Stimulated activated memory B cell treated with anti-CD40 and anti-IgM and Interleukin-4, amounts not matched to agents 10 μg/mL and 1 μg/mL and 100 μg/mL, for 72 hours (primary cell): ENCODE measurements at regions not wholly inside any gene's neighbourhood (a gene's known extent, or its start where the extent isn't known, plus 50 kb on each side); places are given as distances from the start of the nearest gene placed in this dataset.

Source experiments
- ATAC-seq: fragments of 150-1000 bp; cut with Tn5 transposase; 2 replicates; pipeline ENCODE4 v1.10.0; 2021
- H3K27ac Mint-ChIP-seq: one replicate; pipeline ENCODE4 v1.8.0; 2022; ENCODE audit warnings: mild to moderate bottlenecking, mixed read lengths
- H3K27me3 Mint-ChIP-seq: one replicate; pipeline ENCODE4 v1.8.0; 2022; ENCODE audit warnings: mixed read lengths
- H3K36me3 Mint-ChIP-seq: one replicate; pipeline ENCODE4 v1.8.0; 2022; ENCODE audit warnings: mixed read lengths
- H3K4me1 Mint-ChIP-seq: one replicate; pipeline ENCODE4 v1.8.0; 2022; ENCODE audit warnings: mixed read lengths
- H3K4me3 Mint-ChIP-seq: one replicate; pipeline ENCODE4 v1.8.0; 2022; ENCODE audit warnings: mild to moderate bottlenecking, moderate library complexity, mixed read lengths
- H3K9me3 Mint-ChIP-seq: one replicate; pipeline ENCODE4 v1.8.0; 2022; ENCODE audit warnings: mixed read lengths

DNA sequence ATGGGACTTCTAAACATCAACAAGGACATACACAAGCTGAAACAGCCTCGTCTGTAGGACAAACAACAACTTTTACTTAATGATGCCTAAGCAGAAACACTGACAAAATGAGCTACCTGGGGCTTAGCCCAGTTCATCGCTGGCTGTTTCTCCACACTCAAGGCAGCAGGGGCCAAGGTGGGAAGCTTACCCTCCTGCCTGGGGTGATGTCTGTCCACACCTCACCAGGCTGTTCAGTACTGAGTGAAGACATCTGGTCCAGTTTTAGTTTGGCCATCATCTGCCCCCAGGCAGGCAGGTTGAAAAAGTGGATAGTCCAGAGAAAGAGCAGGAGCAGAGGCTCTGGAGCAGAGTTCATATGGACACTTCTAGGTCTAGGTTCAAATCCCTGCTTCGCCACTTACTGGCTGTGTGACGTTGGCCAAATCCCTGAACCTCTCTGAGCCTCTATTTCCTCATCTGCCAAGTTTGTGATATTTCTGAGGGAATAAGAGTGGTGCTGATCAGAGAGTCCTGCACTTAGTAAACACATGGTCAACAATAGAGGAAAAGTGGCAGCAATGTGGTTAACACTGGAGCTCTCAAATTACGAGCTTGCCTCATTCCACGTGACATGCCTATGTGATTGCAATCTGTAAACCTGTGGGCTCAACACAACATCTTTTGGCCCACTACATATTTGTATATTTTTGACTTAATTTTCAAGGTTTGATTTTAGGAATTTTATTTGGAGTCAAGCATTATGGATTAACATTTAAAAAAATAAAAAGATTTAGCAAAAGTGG, 720.1 kb upstream of the TMEM132C start:
- Mint-ChIP-seq H3K36me3 (no peaks in the 10 kb centered on the region), H3K4me3 (no peak overlapping the region), H3K27me3 (no peaks in the 10 kb centered on the region), H3K9me3 (no peaks in the 10 kb centered on the region), H3K27ac (no peak overlapping the region), H3K4me1 (no peaks in the 10 kb centered on the region)
- no peak for ATAC-seq

DNA sequence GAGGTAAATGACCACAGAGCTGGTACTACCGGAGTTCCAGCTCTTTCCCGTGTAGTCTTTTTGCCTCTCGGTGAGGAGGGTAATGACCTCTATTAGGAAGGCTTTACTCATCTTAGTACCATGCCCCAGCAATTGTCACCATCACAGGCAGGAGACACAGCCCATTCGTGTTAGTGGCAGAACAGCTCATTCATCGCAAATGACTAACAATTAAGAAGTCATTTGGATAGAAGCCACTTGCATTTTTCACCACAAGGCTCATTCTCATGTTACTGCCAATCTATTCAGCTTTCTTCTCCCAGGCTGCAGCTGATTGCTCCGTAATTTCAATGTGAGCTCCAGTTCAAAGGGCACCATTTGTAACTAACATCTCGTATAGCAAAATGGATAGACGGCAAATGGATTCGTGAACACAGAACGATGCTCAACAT, 718.8 kb upstream of the TMEM132C start:
- Mint-ChIP-seq H3K9me3 (peaks cover 3% of the 10 kb centered on the region), H3K36me3 (no peaks in the 10 kb centered on the region), H3K4me3 (no peak overlapping the region), H3K27me3 (no peaks in the 10 kb centered on the region), H3K27ac (no peak overlapping the region), H3K4me1 (no peaks in the 10 kb centered on the region)
- no peak for ATAC-seq

DNA sequence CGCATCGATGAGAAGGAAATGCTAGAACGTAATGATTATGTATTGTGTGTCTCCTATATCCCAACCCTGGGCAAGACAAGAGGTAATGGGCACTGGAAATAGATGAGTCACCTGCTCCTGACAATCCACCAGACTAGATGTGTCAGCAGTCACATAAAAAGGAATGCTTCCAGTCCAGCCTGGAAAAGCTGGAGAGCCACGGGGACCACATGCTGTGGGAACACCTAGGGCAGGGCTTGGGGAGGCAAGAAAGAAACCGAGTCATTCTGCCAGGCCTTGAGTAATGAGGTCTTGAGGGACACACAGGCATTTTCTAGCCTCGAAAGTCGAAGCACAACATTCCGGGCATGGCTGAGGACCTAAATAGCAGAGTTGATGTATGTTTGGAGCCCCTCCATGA, 716.7 kb upstream of the TMEM132C start:
- Mint-ChIP-seq H3K27me3 (no peaks in the 10 kb centered on the region), H3K36me3 (no peaks in the 10 kb centered on the region), H3K27ac (no peak overlapping the region), H3K4me1 (no peaks in the 10 kb centered on the region), H3K9me3 (peaks cover 3% of the 10 kb centered on the region), H3K4me3 (no peak overlapping the region)
- ATAC-seq, result no peak

DNA sequence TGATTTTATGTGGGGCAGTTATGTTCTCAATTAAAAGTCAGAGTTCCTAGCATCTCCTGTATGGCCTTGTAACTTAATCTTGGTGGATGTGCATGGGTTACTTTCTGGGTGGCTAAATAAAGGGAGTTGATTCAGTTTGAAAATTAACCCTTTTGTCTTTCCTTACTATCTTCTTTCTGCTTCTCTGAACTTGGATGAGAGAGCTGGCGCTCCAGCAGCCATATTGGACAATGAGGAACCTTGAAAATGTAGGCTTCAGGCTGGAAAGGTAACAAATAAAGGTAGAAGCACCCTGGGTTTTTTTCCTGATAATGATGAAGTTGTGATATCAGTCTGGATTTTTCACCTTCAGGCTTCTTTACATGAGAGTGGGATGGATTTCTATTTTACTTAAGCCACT, 714.1 kb upstream of the TMEM132C start:
- Mint-ChIP-seq H3K9me3 (peaks cover 3% of the 10 kb centered on the region), H3K27ac (no peak overlapping the region), H3K4me1 (no peaks in the 10 kb centered on the region), H3K4me3 (no peak overlapping the region), H3K27me3 (no peaks in the 10 kb centered on the region), H3K36me3 (no peaks in the 10 kb centered on the region)
- ATAC-seq, result no peak

DNA sequence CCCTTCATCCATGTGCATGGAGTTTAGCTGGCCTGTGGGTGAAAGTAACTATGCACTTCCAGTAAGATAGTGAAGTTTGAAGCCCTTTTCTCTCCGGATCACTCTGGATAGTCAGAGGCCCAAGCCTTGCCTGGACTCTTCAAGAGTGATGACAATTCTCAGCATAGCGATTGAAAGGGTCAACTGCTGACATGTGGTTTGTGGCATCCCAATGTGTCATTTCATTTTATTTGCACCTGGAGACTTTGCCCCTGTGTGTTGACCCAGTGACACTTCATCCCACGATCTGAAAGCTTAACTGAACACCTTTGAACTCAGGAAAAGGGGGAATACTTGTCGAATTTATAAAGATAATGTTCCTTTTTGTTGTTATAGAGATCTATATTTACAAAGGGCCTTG, 711.9 kb upstream of the TMEM132C start:
- Mint-ChIP-seq H3K27ac (no peak overlapping the region), H3K4me1 (no peaks in the 10 kb centered on the region), H3K9me3 (peaks cover 3% of the 10 kb centered on the region), H3K36me3 (no peaks in the 10 kb centered on the region), H3K27me3 (no peaks in the 10 kb centered on the region), H3K4me3 (no peak overlapping the region)
- no peak for ATAC-seq

DNA sequence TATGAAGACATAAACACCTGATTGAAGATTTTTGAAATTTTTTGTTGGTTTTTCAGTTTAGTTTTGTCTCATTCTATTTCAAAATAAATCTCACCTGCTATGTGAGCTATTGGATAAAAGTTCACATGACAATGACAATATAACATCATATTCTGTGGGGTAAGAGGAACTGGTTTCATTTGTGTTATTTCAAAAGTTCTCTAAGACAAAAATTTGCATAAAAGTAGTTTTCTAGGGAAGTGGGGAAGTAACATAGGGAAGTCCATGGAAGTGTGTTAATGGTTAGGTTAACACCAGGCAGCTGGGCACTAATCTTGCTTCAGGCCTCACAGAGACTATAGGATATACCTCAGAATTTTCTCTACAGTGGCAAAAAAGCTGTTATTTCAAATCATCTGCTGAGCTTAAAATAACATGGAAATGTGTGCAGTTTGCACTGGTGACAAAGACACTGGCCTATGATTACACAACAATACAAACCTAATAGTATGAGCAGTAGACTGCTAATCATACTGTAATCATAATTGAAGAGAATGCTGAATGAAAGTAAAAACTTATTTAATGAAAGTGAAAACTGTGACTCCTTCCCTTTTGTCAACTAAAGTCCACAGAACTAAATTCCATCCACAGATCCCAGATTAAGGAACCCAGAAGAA, 710.6 kb upstream of the TMEM132C start:
- Mint-ChIP-seq H3K9me3 (peaks cover 3% of the 10 kb centered on the region), H3K36me3 (no peaks in the 10 kb centered on the region), H3K27me3 (no peaks in the 10 kb centered on the region), H3K27ac (no peak overlapping the region), H3K4me3 (no peak overlapping the region), H3K4me1 (no peaks in the 10 kb centered on the region)
- ATAC-seq, result no peak

DNA sequence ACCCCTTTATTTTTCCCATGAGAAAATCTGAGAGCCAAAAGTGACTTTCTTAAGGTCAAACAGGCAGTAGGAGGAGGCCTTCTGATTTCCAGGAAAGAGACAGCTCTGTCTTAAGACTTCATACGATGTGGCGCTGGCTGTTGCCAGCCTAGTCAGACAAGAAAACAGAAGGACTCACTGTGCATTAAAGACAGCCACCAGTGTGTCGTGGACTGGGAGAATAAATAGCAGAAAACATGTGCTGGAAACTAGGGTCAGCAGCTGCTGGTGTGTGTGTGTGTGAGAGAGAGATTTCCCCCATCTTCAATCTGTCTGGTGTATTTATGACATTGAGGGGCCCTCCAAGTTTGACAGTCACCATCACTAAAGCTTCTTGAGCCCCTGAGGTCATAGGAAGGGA, 708.6 kb upstream of the TMEM132C start:
- Mint-ChIP-seq H3K36me3 (no peaks in the 10 kb centered on the region), H3K4me1 (no peaks in the 10 kb centered on the region), H3K27ac (no peak overlapping the region), H3K27me3 (no peaks in the 10 kb centered on the region), H3K9me3 (no peaks in the 10 kb centered on the region), H3K4me3 (no peak overlapping the region)
- ATAC-seq, result no peak

DNA sequence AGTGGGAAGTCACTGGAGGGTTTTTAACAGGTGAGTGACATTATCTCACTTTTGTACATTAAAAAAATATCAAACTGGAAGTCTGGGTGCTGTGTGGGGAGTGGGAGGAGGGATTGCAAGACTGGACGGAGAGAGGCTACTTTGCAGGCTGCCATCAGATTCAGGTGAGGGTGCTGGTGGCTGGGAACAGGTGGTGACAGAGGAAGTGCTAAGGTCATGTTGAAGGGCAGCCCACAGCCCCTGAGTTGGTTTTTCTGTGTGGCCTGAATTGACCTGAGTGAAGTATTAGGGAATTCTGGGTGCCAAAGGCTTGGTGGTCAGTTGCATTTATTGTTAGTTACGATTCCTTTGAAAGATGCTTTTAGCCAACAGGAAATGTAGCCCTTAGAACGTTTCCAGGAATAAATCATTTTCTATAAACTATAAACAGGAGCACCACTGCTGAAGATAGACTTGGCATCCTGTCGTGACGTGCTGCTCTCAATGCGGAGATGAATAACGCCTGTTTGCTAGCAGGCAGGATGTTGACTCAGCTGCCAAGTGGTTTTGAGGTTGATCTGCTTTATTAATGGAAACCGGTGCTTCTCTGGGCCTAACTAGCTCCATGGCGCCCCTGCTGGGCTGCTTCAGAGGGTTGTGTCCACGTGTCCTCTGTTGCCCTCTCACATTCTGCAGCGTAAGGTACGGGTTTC, 707.5 kb upstream of the TMEM132C start:
- H3K9me3 Mint-ChIP-seq, result no peaks in the 10 kb centered on the region
- no peaks in the 10 kb centered on the region for H3K36me3 Mint-ChIP-seq
- H3K4me3 Mint-ChIP-seq, result no peak overlapping the region
- H3K27me3 Mint-ChIP-seq, result no peaks in the 10 kb centered on the region
- no peaks in the 10 kb centered on the region for H3K4me1 Mint-ChIP-seq
- ATAC-seq, result no peak
- H3K27ac Mint-ChIP-seq, result no peak overlapping the region

DNA sequence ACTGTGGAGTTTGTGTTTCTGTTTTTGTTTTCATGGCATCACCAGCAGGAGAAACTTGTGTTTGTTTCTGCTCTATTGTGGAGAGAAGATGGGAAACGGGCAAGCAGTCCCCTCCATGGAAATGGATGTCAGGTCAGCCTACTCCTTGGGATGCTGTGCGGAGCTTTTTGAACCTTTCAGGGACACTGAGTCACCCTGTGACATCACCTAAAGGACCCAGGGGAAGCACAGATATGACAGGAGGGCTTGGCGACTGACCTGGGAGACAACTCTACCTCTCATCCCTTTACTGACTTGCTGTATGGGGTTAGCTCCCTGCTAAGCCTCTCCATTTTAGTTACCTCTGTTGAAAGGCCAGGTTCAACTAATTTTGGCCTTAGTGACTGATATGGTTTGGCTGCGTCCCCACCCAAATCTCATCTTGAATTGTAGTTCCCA, 706.9 kb upstream of the TMEM132C start:
- no peaks in the 10 kb centered on the region for H3K36me3 Mint-ChIP-seq
- no peaks in the 10 kb centered on the region for H3K27me3 Mint-ChIP-seq
- ATAC-seq, result no peak
- no peak overlapping the region for H3K27ac Mint-ChIP-seq
- peaks cover 3% of the 10 kb centered on the region for H3K9me3 Mint-ChIP-seq
- no peaks in the 10 kb centered on the region for H3K4me1 Mint-ChIP-seq
- H3K4me3 Mint-ChIP-seq, result no peak overlapping the region

DNA sequence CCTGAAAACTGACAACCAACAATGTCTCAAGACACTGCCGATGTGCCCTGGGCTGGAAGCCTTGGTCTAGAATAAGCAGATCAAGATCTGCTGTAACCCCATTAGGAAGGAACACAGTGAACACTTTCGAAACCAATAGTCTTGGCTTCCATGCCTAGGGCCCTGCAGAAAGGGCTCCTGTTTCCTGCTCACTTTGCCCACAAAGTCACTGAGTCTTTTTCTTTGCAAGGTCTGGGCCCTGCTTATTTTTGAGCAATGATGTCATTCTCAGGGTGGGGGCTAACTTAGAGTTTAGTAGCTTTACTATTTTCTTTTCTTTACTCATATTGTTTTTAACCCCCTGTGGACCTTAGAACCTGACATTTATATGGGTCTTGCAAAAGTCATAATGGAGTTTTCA, 704.2 kb upstream of the TMEM132C start:
- Mint-ChIP-seq H3K27me3 (no peaks in the 10 kb centered on the region), H3K36me3 (no peaks in the 10 kb centered on the region), H3K9me3 (peaks cover 5% of the 10 kb centered on the region), H3K27ac (no peak overlapping the region), H3K4me1 (no peaks in the 10 kb centered on the region), H3K4me3 (no peak overlapping the region)
- no peak for ATAC-seq

DNA sequence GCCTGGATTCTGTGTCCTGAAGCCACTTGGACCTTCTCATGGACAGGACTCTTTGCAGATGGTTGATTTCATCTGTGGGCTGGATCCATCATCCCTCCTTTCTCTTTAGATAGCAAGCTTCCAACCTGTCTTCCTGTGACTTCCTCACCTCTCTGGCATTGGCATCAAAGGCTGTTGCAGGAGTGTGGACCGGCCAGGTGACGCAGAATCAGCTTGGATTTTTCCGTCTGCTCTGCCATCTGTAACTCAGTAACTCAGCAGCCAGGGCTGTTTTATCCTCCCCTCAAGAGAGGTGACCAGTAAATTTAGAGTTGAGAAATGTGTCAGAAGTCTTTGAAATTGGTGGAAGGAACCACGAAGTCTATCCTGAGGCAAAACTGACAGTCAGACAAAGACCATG, 701.7 kb upstream of the TMEM132C start:
- ATAC-seq, result no peak
- no peaks in the 10 kb centered on the region for H3K27me3 Mint-ChIP-seq
- no peak overlapping the region for H3K27ac Mint-ChIP-seq
- no peaks in the 10 kb centered on the region for H3K4me1 Mint-ChIP-seq
- no peak overlapping the region for H3K4me3 Mint-ChIP-seq
- H3K9me3 Mint-ChIP-seq, result peaks cover 18% of the 10 kb centered on the region
- no peaks in the 10 kb centered on the region for H3K36me3 Mint-ChIP-seq

DNA sequence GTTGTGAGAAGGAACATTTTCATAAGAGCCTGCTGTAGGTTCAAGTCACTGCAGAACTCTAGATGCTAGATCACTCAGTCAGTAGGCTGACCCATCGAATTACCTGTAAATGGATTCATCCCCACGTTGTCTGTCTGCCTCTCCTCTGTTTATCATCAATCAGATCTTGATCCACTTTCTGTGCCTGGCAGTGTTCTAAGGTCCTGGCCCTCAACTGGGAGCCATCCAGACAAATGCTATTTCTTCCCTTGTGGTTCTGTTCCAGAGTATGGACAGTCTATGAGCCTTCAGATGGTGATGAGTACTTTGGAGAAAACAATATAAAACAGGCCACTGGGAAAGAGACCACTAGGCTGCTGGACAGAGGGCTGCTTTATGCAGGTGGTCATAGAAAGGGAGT, 699.4 kb upstream of the TMEM132C start:
- no peak for ATAC-seq
- Mint-ChIP-seq H3K4me1 (no peaks in the 10 kb centered on the region), H3K36me3 (no peaks in the 10 kb centered on the region), H3K27me3 (no peaks in the 10 kb centered on the region), H3K27ac (no peak overlapping the region), H3K9me3 (peaks cover 21% of the 10 kb centered on the region), H3K4me3 (no peak overlapping the region)

DNA sequence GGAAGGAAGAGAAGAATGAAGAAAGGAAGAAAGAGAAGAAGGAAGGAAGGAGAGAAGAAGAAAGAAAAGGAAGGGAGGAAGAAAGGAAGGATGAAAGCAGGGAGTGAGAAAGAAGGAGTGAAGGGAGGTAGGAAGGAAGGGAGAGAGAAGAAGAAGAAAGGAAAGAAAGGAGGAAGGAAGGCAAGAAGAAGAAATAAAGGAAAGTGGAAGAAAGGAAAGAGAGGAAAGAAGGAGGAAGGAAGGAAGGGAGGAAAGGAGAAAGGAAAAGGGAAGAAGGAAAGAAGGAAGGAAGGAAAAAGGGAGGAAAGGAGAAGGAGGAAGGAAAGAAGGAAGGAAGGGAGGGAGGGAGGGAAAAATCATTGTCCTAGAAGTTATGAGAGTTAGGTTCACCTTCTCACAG, 696.6 kb upstream of the TMEM132C start:
- Mint-ChIP-seq H3K27me3 (no peaks in the 10 kb centered on the region), H3K9me3 (peaks cover 21% of the 10 kb centered on the region), H3K36me3 (no peaks in the 10 kb centered on the region), H3K27ac (no peak overlapping the region), H3K4me1 (no peaks in the 10 kb centered on the region), H3K4me3 (no peak overlapping the region)
- ATAC-seq, result no peak

DNA sequence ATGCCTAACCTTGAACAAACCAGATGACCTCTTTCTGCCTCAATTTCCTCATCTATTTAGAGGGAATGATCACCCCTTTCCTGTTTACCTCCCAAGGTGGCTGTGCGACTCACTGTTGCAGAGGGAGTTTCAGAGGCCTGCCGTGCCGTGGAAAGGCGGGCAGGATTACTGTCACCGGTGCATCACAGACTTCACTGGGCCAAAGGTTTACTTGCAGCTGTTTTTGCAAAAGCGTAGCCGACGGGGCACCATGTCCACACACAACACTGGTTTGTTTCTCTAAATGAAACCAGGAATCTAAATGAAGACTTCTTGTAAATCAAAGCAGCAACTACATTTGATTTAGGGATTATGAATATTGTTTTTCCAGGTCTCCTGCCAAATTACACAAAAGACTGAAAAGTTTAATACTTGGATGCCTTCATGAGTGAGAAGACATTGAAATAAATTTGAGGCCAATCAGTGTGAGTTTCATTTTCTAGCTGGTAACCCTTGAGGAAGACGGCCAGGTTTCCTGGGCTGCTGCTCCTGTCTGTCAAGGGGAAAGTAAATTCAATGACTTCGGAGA, 696.1 kb upstream of the TMEM132C start:
- Mint-ChIP-seq H3K4me3 (no peak overlapping the region), H3K27ac (no peak overlapping the region), H3K9me3 (peaks cover 21% of the 10 kb centered on the region), H3K4me1 (no peaks in the 10 kb centered on the region), H3K36me3 (no peaks in the 10 kb centered on the region), H3K27me3 (no peaks in the 10 kb centered on the region)
- no peak for ATAC-seq

DNA sequence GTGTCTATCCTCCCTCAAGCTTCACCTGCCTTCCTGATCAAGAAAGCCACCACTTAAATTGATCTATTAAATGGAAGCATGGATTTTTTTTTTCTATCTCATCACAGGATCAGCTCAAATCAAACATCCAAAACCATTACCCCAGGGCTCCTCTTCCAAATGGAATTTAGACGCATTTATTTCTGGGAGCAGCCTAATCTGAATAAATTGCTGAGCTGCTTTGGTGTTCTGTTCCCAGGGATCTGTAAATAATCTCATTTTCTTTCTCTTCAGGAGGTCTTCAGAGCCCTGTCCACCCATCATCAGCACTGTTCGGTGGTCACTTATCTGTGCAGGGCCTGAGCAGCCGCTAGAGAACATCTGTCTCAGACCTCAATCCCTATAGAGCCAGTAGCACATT, 695.4 kb upstream of the TMEM132C start:
- ATAC-seq, result no peak
- Mint-ChIP-seq H3K4me3 (no peak overlapping the region), H3K9me3 (peaks cover 21% of the 10 kb centered on the region), H3K4me1 (no peaks in the 10 kb centered on the region), H3K36me3 (no peaks in the 10 kb centered on the region), H3K27ac (no peak overlapping the region), H3K27me3 (no peaks in the 10 kb centered on the region)
